ENCODE measurements at regions not wholly inside any gene's neighbourhood (a gene's known extent, or its start where the extent isn't known, plus 50 kb on each side); places are given as distances from the start of the nearest gene placed in this dataset.

DNA sequence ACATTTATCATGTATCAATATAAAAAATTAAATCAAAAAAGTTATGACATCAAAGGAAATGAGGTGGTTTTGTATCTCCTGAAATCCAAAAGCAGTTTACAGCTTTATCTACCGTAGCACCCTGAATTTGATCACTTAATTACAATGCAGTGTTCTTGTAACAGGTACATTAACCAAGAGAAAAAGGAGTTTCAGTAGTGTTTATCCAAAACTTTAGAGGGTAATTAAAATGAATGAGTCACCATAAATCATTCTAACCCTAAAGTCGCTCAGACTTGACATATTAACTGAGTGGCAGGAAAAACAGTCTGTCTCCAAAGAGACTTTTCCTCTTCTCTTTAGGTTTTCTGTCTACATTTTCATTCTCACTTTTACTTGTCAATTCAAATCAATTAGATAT is 907.6 kb upstream of the EPHA5 start:
- Histone ChIP-seq H3K4me2 (ENCODE audit: low read depth, low read length) (no peak overlapping the region), H3K27ac (ENCODE audit: extremely low read length, insufficient read depth, low read length) (no peak overlapping the region), H3K9me3 (ENCODE audit: low read length) (no peaks in the 10 kb centered on the region), H2AFZ (ENCODE audit: low read length) (no peak overlapping the region), H4K20me1 (ENCODE audit: insufficient read depth, low read length) (no peaks in the 10 kb centered on the region), H3K79me2 (ENCODE audit: insufficient read depth, low read length) (no peaks in the 10 kb centered on the region), H3K27me3 (ENCODE audit: control insufficient read depth in 1 of 2, insufficient read depth in 2 of 2, low read length in 2 of 2) (no peaks in the 10 kb centered on the region), H3K36me3 (replicated peaks in 1 of 2; ENCODE audit: control insufficient read depth in 1 of 2, insufficient read depth in 2 of 2, low read length in 2 of 2) (no peaks in the 10 kb centered on the region), H3K4me1 (ENCODE audit: insufficient read depth, low read length) (peaks cover 11% of the 10 kb centered on the region; the same call in 1 of the 2 replicates), H3K4me3 (replicated peaks in 1 of 3; ENCODE audit: insufficient read depth in 1 of 3, low read depth in 2 of 3, low read length in 3 of 3) (no peak overlapping the region), H3K9ac (ENCODE audit: insufficient read depth, low read depth, low read length) (no peak overlapping the region)
- CTCF ChIA-PET (ENCODE audit: low intra/inter-chr PET ratio, low total read pairs), result no interaction called here
- DNase-seq (ENCODE audit: low spot score) (no peak), ATAC-seq (no peak), FAIRE-seq (no peak)
- TF ChIP-seq MED8 (CRISPR knock-in tag; IDR thresholded peaks at IDR 0.05; ENCODE audit: insufficient replicate concordance) (no peak), BCL6 (CRISPR knock-in tag; IDR thresholded peaks at IDR 0.05) (no peak), NBN (conservative IDR thresholded peaks at IDR 0.05) (no peak), FOXP1 (IDR thresholded peaks at IDR 0.05) (no peak), FOXP1 (CRISPR knock-in tag; IDR thresholded peaks at IDR 0.05) (no peak), SALL1 (CRISPR knock-in tag; IDR thresholded peaks at IDR 0.05) (no peak)
- TF ChIP-seq, protein P1, sequence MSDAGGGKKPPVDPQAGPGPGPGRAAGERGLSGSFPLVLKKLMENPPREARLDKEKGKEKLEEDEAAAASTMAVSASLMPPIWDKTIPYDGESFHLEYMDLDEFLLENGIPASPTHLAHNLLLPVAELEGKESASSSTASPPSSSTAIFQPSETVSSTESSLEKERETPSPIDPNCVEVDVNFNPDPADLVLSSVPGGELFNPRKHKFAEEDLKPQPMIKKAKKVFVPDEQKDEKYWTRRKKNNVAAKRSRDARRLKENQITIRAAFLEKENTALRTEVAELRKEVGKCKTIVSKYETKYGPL (CRISPR knock-in tag; IDR thresholded peaks at IDR 0.05), result no peak
- no TSS peak for BruUV-seq (replicated peaks)
- intact Hi-C loops (cut with micrococcal nuclease; ENCODE audit: unreplicated experiment) (no loop called here), in situ Hi-C loops (cut with HindIII; ENCODE audit: extremely low pct_ligation_motif_present, low pct_unique_long_range_greater_than_20kb) (no loop called here)
- 1% methylated on average over 2 of the region's 2 CpGs for WGBS (ENCODE audit: low lambda C conversion rate)
- POLR2A ChIA-PET, result no interaction called here

DNA sequence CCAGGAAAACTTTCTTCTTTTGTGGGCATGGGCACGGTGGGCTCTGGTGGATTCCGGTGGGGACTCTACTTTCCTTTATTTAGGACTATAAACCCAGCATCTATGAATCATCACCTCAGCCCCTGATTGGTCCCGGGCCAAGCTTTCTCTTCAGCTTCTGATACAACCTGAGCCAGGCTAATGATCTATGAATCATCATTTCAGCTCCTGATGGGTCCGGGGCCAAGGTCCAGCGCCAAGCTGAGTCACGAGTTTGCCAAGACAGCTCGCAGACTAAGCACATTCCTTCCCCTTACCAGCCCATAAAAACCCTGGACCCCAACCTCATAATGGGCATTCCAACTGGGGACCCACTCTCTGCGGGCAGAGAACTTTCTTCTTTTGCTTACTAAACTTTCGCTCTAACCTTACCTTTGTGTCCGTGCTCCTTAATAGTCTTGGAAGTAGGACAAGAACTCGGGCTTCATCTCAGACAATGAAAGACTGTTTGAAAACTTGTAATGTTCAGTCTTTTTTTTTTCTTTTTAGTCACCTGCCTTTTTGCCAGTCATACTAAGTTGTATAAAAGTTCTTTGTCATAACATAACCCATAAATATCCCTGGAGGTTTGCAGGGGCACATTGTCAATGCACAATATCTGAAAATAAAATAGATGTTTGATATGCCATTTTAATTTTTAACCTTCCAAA is 904.9 kb upstream of the EPHA5 start:
- ATAC-seq (peak; percentile 93), DNase-seq (ENCODE audit: low spot score) (peak; percentile 59), FAIRE-seq (no peak)
- Histone ChIP-seq H3K79me2 (ENCODE audit: insufficient read depth, low read length) (no peaks in the 10 kb centered on the region), H3K36me3 (replicated peaks in 1 of 2; ENCODE audit: control insufficient read depth in 1 of 2, insufficient read depth in 2 of 2, low read length in 2 of 2) (no peaks in the 10 kb centered on the region), H2AFZ (ENCODE audit: low read length) (no peak overlapping the region), H4K20me1 (ENCODE audit: insufficient read depth, low read length) (no peaks in the 10 kb centered on the region), H3K4me3 (replicated peaks in 1 of 3; ENCODE audit: insufficient read depth in 1 of 3, low read depth in 2 of 3, low read length in 3 of 3) (no peak overlapping the region), H3K9me3 (ENCODE audit: low read length) (no peaks in the 10 kb centered on the region), H3K4me2 (ENCODE audit: low read depth, low read length) (peak overlapping the region; percentile 11; the same call in 1 of the 2 replicates), H3K27me3 (ENCODE audit: control insufficient read depth in 1 of 2, insufficient read depth in 2 of 2, low read length in 2 of 2) (no peaks in the 10 kb centered on the region), H3K9ac (ENCODE audit: insufficient read depth, low read depth, low read length) (no peak overlapping the region), H3K4me1 (ENCODE audit: insufficient read depth, low read length) (peaks cover 11% of the 10 kb centered on the region; the same call in 1 of the 2 replicates), H3K27ac (ENCODE audit: extremely low read length, insufficient read depth, low read length) (no peak overlapping the region)
- ChIA-PET CTCF (ENCODE audit: low intra/inter-chr PET ratio, low total read pairs) (no interaction called here), POLR2A (no interaction called here)
- no TSS peak for BruUV-seq (replicated peaks)
- intact Hi-C loops (cut with micrococcal nuclease; ENCODE audit: unreplicated experiment) (no loop called here), in situ Hi-C loops (cut with HindIII; ENCODE audit: extremely low pct_ligation_motif_present, low pct_unique_long_range_greater_than_20kb) (no loop called here)
- 15% methylated on average over 11 of the region's 11 CpGs for WGBS (ENCODE audit: low lambda C conversion rate)
- 0 out of 2 replicates have a peak, but pooled peaks have one; percentile 38 for TF ChIP-seq FOSL1 (CRISPR knock-in tag; IDR thresholded peaks at IDR 0.05; ENCODE audit: borderline replicate concordance)
- TF ChIP-seq MAFK (conservative IDR thresholded peaks at IDR 0.05 in 1 of 2, IDR thresholded peaks at IDR 0.05 in 1 of 2; ENCODE audit: low read length in 2 of 2), result peak; percentile 68 to 76
- TF ChIP-seq HNF4A (CRISPR knock-in tag; IDR thresholded peaks at IDR 0.05), result peak; percentile 53; the same call in 1 of the 2 replicates
- 0 out of 2 replicates have a peak, but pooled peaks have one; percentile 13 for TF ChIP-seq GATAD2A (CRISPR knock-in tag; IDR thresholded peaks at IDR 0.05)
- TF ChIP-seq NFKBIZ (CRISPR knock-in tag; IDR thresholded peaks at IDR 0.05), result no peak
- TF ChIP-seq TFE3 (CRISPR knock-in tag; IDR thresholded peaks at IDR 0.05), result 0 out of 2 replicates have a peak, but pooled peaks have one; percentile 30
- no peak for TF ChIP-seq SMARCE1 (IDR thresholded peaks at IDR 0.05; ENCODE audit: borderline replicate concordance)
- TF ChIP-seq NFIC (IDR thresholded peaks at IDR 0.05; ENCODE audit: low read length), result no peak

Measured in HepG2 (cell line).